Stomach (tissue), 8 donors: ENCODE measurements at regions not wholly inside any gene's neighbourhood (a gene's known extent, or its start where the extent isn't known, plus 50 kb on each side); places are given as distances from the start of the nearest gene placed in this dataset.
"Not testable (repeated sequence)": the region's sequence is repeated elsewhere in the genome, so short reads cannot be mapped to it uniquely, and the experiment has no call there.

ENCODE experiments used
- DNase-seq, 2 donors: peaks; one replicate each; pipeline versions ENCODE4 v3.0.0 to v3.0.0-alpha.2; 2013 to 2019
- H3K27ac ChIP-seq, 5 donors: fragments of 200-600 bp in 4 of 5; sonication (generic) in 4 of 5; one replicate each; pipeline ENCODE4 v1.5.1; 2013 to 2019; ENCODE audit warnings: mild to moderate bottlenecking in 1 of 5, moderate library complexity in 1 of 5
- H3K27me3 ChIP-seq, 3 donors: fragments of 200-600 bp; sonication (generic); one replicate each; pipeline ENCODE4 v1.5.1; 2017 to 2019; ENCODE audit warnings: mixed run types in 1 of 3
- H3K36me3 ChIP-seq, 4 donors: fragments of 200-600 bp; sonication (generic); 1 replicate in 3 of 4; 2 replicates in 1 of 4; pipeline ENCODE4 v1.5.1; 2016 to 2019
- H3K4me1 ChIP-seq, 4 donors: fragments of 200-600 bp; sonication (generic); one replicate each; pipeline ENCODE4 v1.5.1; 2016 to 2019
- H3K4me3 ChIP-seq, 4 donors: fragments of 200-600 bp; sonication (generic) in 3 of 4; one replicate each; pipeline ENCODE4 v1.5.1; 2016 to 2019; ENCODE audit warnings: mild to moderate bottlenecking in 1 of 4
- H3K9me3 ChIP-seq, 4 donors: fragments of 200-600 bp; sonication (generic); one replicate each; pipeline ENCODE4 v1.5.1; 2016 to 2019
- CTCF ChIP-seq, 7 experiments: fragments of 450-650 bp in 4 of 7; fragments of 200-600 bp in 3 of 7; sonication (generic) in 3 of 7; IDR thresholded peaks; one replicate each; pipeline ENCODE4 v1.5.1; 2016 to 2019; ENCODE audit warnings: antibody characterized with exemption in 7 of 7, control low read depth in 2 of 7, mild to moderate bottlenecking in 1 of 7
- EP300 ChIP-seq: sonication (generic); formaldehyde crosslinking; IDR thresholded peaks from one replicate; pipeline ENCODE4 v1.6.1; 2017; ENCODE audit warnings: antibody characterized with exemption
- POLR2A ChIP-seq, 4 donors: fragments of 450-650 bp; IDR thresholded peaks; one replicate each; pipeline ENCODE4 v1.6.1; 2016; ENCODE audit warnings: antibody characterized with exemption in 4 of 4, control low read depth in 2 of 4, mild to moderate bottlenecking in 1 of 4, moderate library complexity in 1 of 4
- POLR2AphosphoS5 ChIP-seq, 3 donors: sonication (generic); formaldehyde crosslinking; IDR thresholded peaks; one replicate each; pipeline ENCODE4 v1.6.1; 2016; ENCODE audit warnings: antibody characterized with exemption in 3 of 3
- WGBS, 5 donors: extraction: QIAGEN DNeasy Blood & Tissue Kit in 3 of 5; methylation state at CpG; one replicate each; pipeline versions ENCODE4 v1.1.5 to v1.1.7; 2013 to 2018; 5-methylcytosine and 5-hydroxymethylcytosine counted together
- intact Hi-C: fragments of 100-400 bp; cut with DNase I; formaldehyde crosslinking; loops from one replicate; pipeline ENCODE4 v1.15.1; 2023; ENCODE audit warnings: low total_unique reads
- donor health status: healthy with polysubstance abuse.
- donor health status: Bipolar disorder and iron deficiency.
- donor health status: healthy.

GRCh38 chrX:39692796-39693195 is 405.0 kb downstream of the BCOR start:
- Histone ChIP-seq H3K9me3 (peaks cover 0 to 35% (median 8%) of the 10 kb centered on the region in 4 donors), H3K36me3 (no peaks in the 10 kb centered on the region), H3K4me3 (no peak overlapping the region), H3K4me1 (peaks cover 4 to 20% (median 9%) of the 10 kb centered on the region in 4 donors), H3K27ac (no peak overlapping the region), H3K27me3 (peaks cover 0 to 15% (median 12%) of the 10 kb centered on the region in 3 donors)
- intact Hi-C loops = no loop called here
- no peak for TF ChIP-seq EP300
- no peak for TF ChIP-seq CTCF (IDR thresholded peaks at IDR 0.05)
- no peak for TF ChIP-seq POLR2A (IDR thresholded peaks at IDR 0.05)
- TF ChIP-seq POLR2AphosphoS5 (IDR thresholded peaks at IDR 0.05) = no peak
- DNase-seq = no peak
- 43 to 59% (median 54%) methylated on average over 4 of the region's 4 CpGs for WGBS, 5 donors

GRCh38 chrX:39693298-39693697 is 404.5 kb downstream of the BCOR start:
- H3K4me1 ChIP-seq = peaks cover 2 to 15% (median 6%) of the 10 kb centered on the region in 4 donors
- peak in 1 of 2 donors; percentile 71 for DNase-seq
- 22 to 44% (median 35%) methylated on average over 7 of the region's 7 CpGs for WGBS, 5 donors
- no peak overlapping the region for H3K27ac ChIP-seq
- intact Hi-C loops = no loop called here
- TF ChIP-seq POLR2AphosphoS5 (IDR thresholded peaks at IDR 0.05) (no peak), POLR2A (IDR thresholded peaks at IDR 0.05) (no peak), EP300 (no peak), CTCF (IDR thresholded peaks at IDR 0.05) (no peak)
- peaks cover 0 to 14% (median 11%) of the 10 kb centered on the region in 3 donors for H3K27me3 ChIP-seq
- no peaks in the 10 kb centered on the region for H3K36me3 ChIP-seq
- H3K9me3 ChIP-seq = peaks cover 0 to 34% (median 8%) of the 10 kb centered on the region in 4 donors
- no peak overlapping the region for H3K4me3 ChIP-seq

- H3K27me3 ChIP-seq, intact Hi-C loops, H3K4me3 ChIP-seq, H3K36me3 ChIP-seq, DNase-seq, H3K9me3 ChIP-seq, H3K4me1 ChIP-seq, H3K27ac ChIP-seq: not testable (repeated sequence)
- WGBS, 5 donors = 63 to 92% (median 78%) methylated on average over 4 to 5 of the region's 5 CpGs
Measured at GRCh38 chrX:39702636-39703035, 395.1 kb downstream of the BCOR start.

- 85 to 99% (median 93%) methylated on average over 3 of the region's 3 CpGs; no CpG with 5 or more reads in 1 of the 5 donors for WGBS, 5 donors
- H3K27me3 ChIP-seq = no peaks in the 10 kb centered on the region
Measured at GRCh38 chrX:39703307-39703706, 394.5 kb downstream of the BCOR start.

More at GRCh38 chrX:39703307-39703706, 394.5 kb downstream of the BCOR start:
- Histone ChIP-seq H3K36me3 (no peaks in the 10 kb centered on the region), H3K4me1 (peaks cover 0 to 6% (median 0%) of the 10 kb centered on the region in 4 donors), H3K27ac (no peak overlapping the region), H3K9me3 (peaks cover 0 to 6% (median 0%) of the 10 kb centered on the region in 4 donors), H3K4me3 (no peak overlapping the region)
- DNase-seq = no peak
- TF ChIP-seq POLR2AphosphoS5 (IDR thresholded peaks at IDR 0.05) = no peak
- TF ChIP-seq CTCF (IDR thresholded peaks at IDR 0.05) = no peak
- TF ChIP-seq EP300 = no peak
- no peak for TF ChIP-seq POLR2A (IDR thresholded peaks at IDR 0.05)
- intact Hi-C loops = no loop called here
